Liver (tissue), 7 donors: ENCODE measurements at regions not wholly inside any gene's neighbourhood (a gene's known extent, or its start where the extent isn't known, plus 50 kb on each side); places are given as distances from the start of the nearest gene placed in this dataset.
"Not testable (repeated sequence)": the region's sequence is repeated elsewhere in the genome, so short reads cannot be mapped to it uniquely, and the experiment has no call there.

Experiments
- DNase-seq: peaks from one replicate; pipeline ENCODE4 v3.0.0-alpha.2; 2017; ENCODE audit warnings: low spot score
- H3K27ac ChIP-seq, 2 donors: one replicate each; pipeline ENCODE4 v1.7.0; 2013; ENCODE audit warnings: inconsistent platforms in 2 of 2, low read length in 2 of 2, control low read depth in 1 of 2, low read depth in 1 of 2, mild to moderate bottlenecking in 1 of 2
- H3K27me3 ChIP-seq, 4 donors: one replicate each; pipeline versions ENCODE4 v1.6.1 to v1.7.0; 2013; ENCODE audit warnings: low read length in 3 of 4, inconsistent platforms in 1 of 4, mild to moderate bottlenecking in 1 of 4, moderate library complexity in 1 of 4; ENCODE audit not compliant: control insufficient read depth in 4 of 4, insufficient read depth in 4 of 4
- H3K36me3 ChIP-seq, 4 donors: one replicate each; pipeline versions ENCODE4 v1.6.1 to v1.7.0; 2013; ENCODE audit warnings: low read length in 3 of 4, mild to moderate bottlenecking in 3 of 4, low read depth in 1 of 4, moderate library complexity in 1 of 4; ENCODE audit not compliant: control insufficient read depth in 4 of 4, insufficient read depth in 3 of 4
- H3K4me1 ChIP-seq, 4 donors: one replicate each; pipeline versions ENCODE4 v1.6.1 to v1.7.0; 2013; ENCODE audit warnings: low read length in 3 of 4, mild to moderate bottlenecking in 3 of 4, moderate library complexity in 1 of 4; ENCODE audit not compliant: control insufficient read depth in 4 of 4, insufficient read depth in 4 of 4
- H3K4me3 ChIP-seq, 3 donors: one replicate each; pipeline versions ENCODE4 v1.6.1 to v1.7.0; 2013; ENCODE audit warnings: low read length in 3 of 3, control low read depth in 1 of 3, low read depth in 1 of 3, mild to moderate bottlenecking in 1 of 3
- H3K9ac ChIP-seq, 2 donors: one replicate each; pipeline ENCODE4 v1.7.0; 2013; ENCODE audit warnings: low read length in 2 of 2, mild to moderate bottlenecking in 2 of 2, moderate library complexity in 2 of 2, control low read depth in 1 of 2, low read depth in 1 of 2
- H3K9me3 ChIP-seq, 4 donors: one replicate each; pipeline versions ENCODE4 v1.6.1 to v1.7.0; 2013; ENCODE audit warnings: low read length in 3 of 4; ENCODE audit not compliant: control insufficient read depth in 4 of 4
- ATF3 ChIP-seq: IDR thresholded peaks from 2 replicates; pipeline ENCODE4 v1.6.1; 2016; ENCODE audit warnings: antibody characterized with exemption
- CTCF ChIP-seq: fragments of 150-350 bp; IDR thresholded peaks from 2 replicates; pipeline ENCODE4 v1.5.1; 2017; ENCODE audit warnings: improper control_type of control experiment, low read depth, low read length; ENCODE audit not compliant: missing input control
- EGR1 ChIP-seq, 2 donors: IDR thresholded peaks; 2 replicates each; pipeline ENCODE4 v1.6.1; 2016 to 2018; ENCODE audit warnings: antibody characterized with exemption in 2 of 2, low read depth in 2 of 2
- FOXA1 ChIP-seq: IDR thresholded peaks from 2 replicates; pipeline ENCODE4 v1.6.1; 2016; ENCODE audit warnings: antibody characterized with exemption
- GABPA ChIP-seq, 2 donors: IDR thresholded peaks in 1 of 2; conservative IDR thresholded peaks in 1 of 2; 2 replicates each; pipeline ENCODE4 v1.6.1; 2016; ENCODE audit warnings: antibody characterized with exemption in 2 of 2, mild to moderate bottlenecking in 1 of 2, moderate library complexity in 1 of 2
- HNF4A ChIP-seq, 2 donors: conservative IDR thresholded peaks; 2 replicates each; pipeline ENCODE4 v1.6.1; 2016; ENCODE audit warnings: antibody characterized with exemption in 2 of 2, mild to moderate bottlenecking in 2 of 2
- HNF4G ChIP-seq: IDR thresholded peaks from 2 replicates; pipeline ENCODE4 v1.6.1; 2016; ENCODE audit warnings: antibody characterized with exemption
- JUND ChIP-seq, 2 donors: IDR thresholded peaks; 2 replicates each; pipeline ENCODE4 v1.6.1; 2016; ENCODE audit warnings: antibody characterized with exemption in 2 of 2
- MAX ChIP-seq: IDR thresholded peaks from 2 replicates; pipeline ENCODE4 v1.6.1; 2016; ENCODE audit warnings: antibody characterized with exemption
- NR2F2 ChIP-seq: IDR thresholded peaks from 2 replicates; pipeline ENCODE4 v1.6.1; 2016; ENCODE audit warnings: antibody characterized with exemption
- REST ChIP-seq: IDR thresholded peaks from 2 replicates; pipeline ENCODE4 v1.6.1; 2016; ENCODE audit warnings: antibody characterized with exemption, mild to moderate bottlenecking
- RXRA ChIP-seq, 2 donors: IDR thresholded peaks; 2 replicates each; pipeline ENCODE4 v1.6.1; 2017 to 2018; ENCODE audit warnings: antibody characterized with exemption in 2 of 2, mild to moderate bottlenecking in 1 of 2
- SP1 ChIP-seq: IDR thresholded peaks from 2 replicates; pipeline ENCODE4 v1.6.1; 2018; ENCODE audit warnings: antibody characterized with exemption, mild to moderate bottlenecking
- TAF1 ChIP-seq: conservative IDR thresholded peaks from 2 replicates; pipeline ENCODE4 v1.6.1; 2016; ENCODE audit warnings: antibody characterized with exemption, mild to moderate bottlenecking
- YY1 ChIP-seq: IDR thresholded peaks from 2 replicates; pipeline ENCODE4 v1.6.1; 2016; ENCODE audit warnings: antibody characterized with exemption, mild to moderate bottlenecking
- ZBTB33 ChIP-seq: IDR thresholded peaks from 2 replicates; pipeline ENCODE4 v1.6.1; 2016; ENCODE audit warnings: antibody characterized with exemption
- donor health status: healthy.
- donor health status: healthy.
- donor health status: healthy.
- donor health status: healthy.

- no peak for TF ChIP-seq ATF3
- TF ChIP-seq FOXA1: no peak
Measured at GRCh38 chr1:213598263-213598662, 389.5 kb upstream of the PROX1 start (continued).

GRCh38 chr1:213600879-213601278, 386.9 kb upstream of the PROX1 start:
- no peaks in the 10 kb centered on the region for H3K36me3 ChIP-seq
- DNase-seq: no peak
- no peak overlapping the region for H3K4me3 ChIP-seq
- H3K27me3 ChIP-seq: no peaks in the 10 kb centered on the region
- no peaks in the 10 kb centered on the region for H3K9me3 ChIP-seq
- no peak for TF ChIP-seq NR2F2
- TF ChIP-seq YY1: no peak
- TF ChIP-seq RXRA (IDR thresholded peaks at IDR 0.05): no peak
- TF ChIP-seq HNF4A (conservative IDR thresholded peaks at IDR 0.05): no peak
- TF ChIP-seq EGR1 (IDR thresholded peaks at IDR 0.05; ENCODE audit: low read depth in 2 of 2): no peak
- no peak for TF ChIP-seq GABPA (IDR thresholded peaks at IDR 0.05 in 1 of 2, conservative IDR thresholded peaks at IDR 0.05 in 1 of 2)
- TF ChIP-seq REST: no peak
- no peak for TF ChIP-seq MAX
- TF ChIP-seq SP1: no peak
- no peak for TF ChIP-seq HNF4G
- TF ChIP-seq CTCF: no peak
- no peak for TF ChIP-seq TAF1
- TF ChIP-seq ZBTB33: no peak
- no peak for TF ChIP-seq JUND (IDR thresholded peaks at IDR 0.05)
- no peak overlapping the region for H3K9ac ChIP-seq
- H3K27ac ChIP-seq: no peak overlapping the region
- H3K4me1 ChIP-seq: no peaks in the 10 kb centered on the region

- H3K27me3 ChIP-seq, H3K4me3 ChIP-seq, H3K27ac ChIP-seq, H3K4me1 ChIP-seq, H3K36me3 ChIP-seq, DNase-seq, H3K9ac ChIP-seq, H3K9me3 ChIP-seq: not testable (repeated sequence)
Measured at GRCh38 chr1:213601705-213602104, 386.1 kb upstream of the PROX1 start.
